GM21381 (cell line): ENCODE measurements at regions not wholly inside any gene's neighbourhood (a gene's known extent, or its start where the extent isn't known, plus 50 kb on each side); places are given as distances from the start of the nearest gene placed in this dataset.

Source experiments
- ATAC-seq: cut with Tn5 transposase; IDR thresholded peaks from one replicate; pipeline ENCODE4 v1.9.1; 2021; ENCODE audit warnings: mild to moderate bottlenecking, moderate library complexity; ENCODE audit not compliant: unreplicated experiment

- ATAC-seq, result no peak
Observed at GRCh38 chr22:17269224-17269606, 50.0 kb upstream of the ADA2 start.
